HL-60 (cell line): ENCODE measurements at regions not wholly inside any gene's neighbourhood (a gene's known extent, or its start where the extent isn't known, plus 50 kb on each side); places are given as distances from the start of the nearest gene placed in this dataset.

Experiments used
- GABPA ChIP-seq: IDR thresholded peaks from 2 replicates; pipeline ENCODE4 v1.6.1; 2012; ENCODE audit warnings: low read depth
- POLR2AphosphoS5 ChIP-seq: IDR thresholded peaks from 2 replicates; pipeline ENCODE4 v1.6.1; 2012; ENCODE audit warnings: low read depth
- REST ChIP-seq: IDR thresholded peaks from 2 replicates; pipeline ENCODE4 v1.6.1; 2012; ENCODE audit warnings: low read depth; ENCODE audit not compliant: insufficient replicate concordance
- TF ChIP-seq, protein P1 (sequence below): IDR thresholded peaks from one replicate; pipeline ENCODE4 v1.5.1; 2011; ENCODE audit warnings: low read length, control low read depth, inconsistent platforms; ENCODE audit not compliant: insufficient read depth

- TF ChIP-seq, protein P1, sequence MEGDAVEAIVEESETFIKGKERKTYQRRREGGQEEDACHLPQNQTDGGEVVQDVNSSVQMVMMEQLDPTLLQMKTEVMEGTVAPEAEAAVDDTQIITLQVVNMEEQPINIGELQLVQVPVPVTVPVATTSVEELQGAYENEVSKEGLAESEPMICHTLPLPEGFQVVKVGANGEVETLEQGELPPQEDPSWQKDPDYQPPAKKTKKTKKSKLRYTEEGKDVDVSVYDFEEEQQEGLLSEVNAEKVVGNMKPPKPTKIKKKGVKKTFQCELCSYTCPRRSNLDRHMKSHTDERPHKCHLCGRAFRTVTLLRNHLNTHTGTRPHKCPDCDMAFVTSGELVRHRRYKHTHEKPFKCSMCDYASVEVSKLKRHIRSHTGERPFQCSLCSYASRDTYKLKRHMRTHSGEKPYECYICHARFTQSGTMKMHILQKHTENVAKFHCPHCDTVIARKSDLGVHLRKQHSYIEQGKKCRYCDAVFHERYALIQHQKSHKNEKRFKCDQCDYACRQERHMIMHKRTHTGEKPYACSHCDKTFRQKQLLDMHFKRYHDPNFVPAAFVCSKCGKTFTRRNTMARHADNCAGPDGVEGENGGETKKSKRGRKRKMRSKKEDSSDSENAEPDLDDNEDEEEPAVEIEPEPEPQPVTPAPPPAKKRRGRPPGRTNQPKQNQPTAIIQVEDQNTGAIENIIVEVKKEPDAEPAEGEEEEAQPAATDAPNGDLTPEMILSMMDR: no peak
- TF ChIP-seq POLR2AphosphoS5 (no peak), GABPA (no peak), REST (no peak)
Measured at GRCh38 chr9:89804766-89805531, 200.1 kb downstream of the GADD45G start.
